H1 (cell line): ENCODE measurements at regions not wholly inside any gene's neighbourhood (a gene's known extent, or its start where the extent isn't known, plus 50 kb on each side); places are given as distances from the start of the nearest gene placed in this dataset.

Experiments used
- CHD1 ChIP-seq: IDR thresholded peaks from 2 replicates; pipeline ENCODE4 v1.6.1; 2012; ENCODE audit warnings: low read depth, low read length, improper control_type of control experiment
- EZH2 ChIP-seq: fragments of 200-600 bp; sonication (generic); IDR thresholded peaks from 2 replicates; pipeline ENCODE4 v1.7.1; 2012; ENCODE audit warnings: low read depth, mild to moderate bottlenecking, moderate library complexity, low read length, inconsistent platforms; ENCODE audit not compliant: severe bottlenecking
- GTF2F1 ChIP-seq: IDR thresholded peaks from 2 replicates; pipeline ENCODE4 v1.6.1; 2012; ENCODE audit warnings: low read depth, low read length, improper control_type of control experiment, borderline replicate concordance
- NRF1 ChIP-seq: IDR thresholded peaks from 2 replicates; pipeline ENCODE4 v1.6.1; 2011; ENCODE audit warnings: mild to moderate bottlenecking, low read depth, low read length, improper control_type of control experiment
- SIRT6 ChIP-seq: IDR thresholded peaks from one replicate; pipeline ENCODE4 v1.7.1; 2012; ENCODE audit warnings: low read length, inconsistent platforms

DNA sequence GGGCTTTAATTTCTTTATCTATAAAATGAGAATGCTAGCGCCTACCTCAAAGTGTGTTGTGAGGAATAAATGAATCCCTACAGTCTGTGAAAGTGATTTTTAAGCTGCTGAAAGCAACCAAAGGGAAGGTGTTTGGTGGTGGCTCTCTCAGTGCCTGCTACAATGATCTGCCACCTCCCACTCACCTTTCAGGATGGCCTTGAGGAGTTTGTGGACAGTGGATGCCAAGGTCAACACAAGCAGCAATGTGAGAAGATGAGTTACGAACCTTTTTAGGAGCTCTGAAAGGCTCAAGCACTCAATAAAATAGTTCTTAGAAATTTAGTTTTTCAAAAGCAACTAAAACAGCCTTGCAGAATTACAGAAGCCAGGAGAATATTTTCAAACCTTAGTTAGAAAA, 176.6 kb upstream of the DPT start (continued):
- no peak for TF ChIP-seq GTF2F1
- TF ChIP-seq CHD1: no peak
- TF ChIP-seq EZH2: no peak
- no peak for TF ChIP-seq SIRT6
- TF ChIP-seq NRF1: no peak
